Endodermal cell (in vitro differentiated cells): ENCODE measurements at regions not wholly inside any gene's neighbourhood (a gene's known extent, or its start where the extent isn't known, plus 50 kb on each side); places are given as distances from the start of the nearest gene placed in this dataset.

ENCODE experiments used
- DNase-seq: peaks from one replicate; pipeline ENCODE4 v3.0.0-alpha.2; 2017
- H3K27ac ChIP-seq: 2 replicates; pipeline ENCODE4 v1.5.1; 2013; ENCODE audit warnings: mild to moderate bottlenecking, low read depth, low read length, moderate library complexity
- H3K27me3 ChIP-seq: 2 replicates; pipeline ENCODE4 v1.6.1; 2013; ENCODE audit warnings: mild to moderate bottlenecking, low read length, moderate library complexity; ENCODE audit not compliant: insufficient read depth, control insufficient read depth, poor library complexity, severe bottlenecking
- H3K36me3 ChIP-seq: 2 replicates; pipeline ENCODE4 v1.7.0; 2013; ENCODE audit warnings: mild to moderate bottlenecking, low read length, moderate library complexity; ENCODE audit not compliant: control insufficient read depth, insufficient read depth
- H3K4me1 ChIP-seq: one replicate; pipeline ENCODE4 v1.7.0; 2013; ENCODE audit warnings: low read length; ENCODE audit not compliant: control insufficient read depth, insufficient read depth
- H3K4me3 ChIP-seq: 2 replicates; pipeline ENCODE4 v1.5.1; 2013; ENCODE audit warnings: mild to moderate bottlenecking, low read length, moderate library complexity
- H3K9ac ChIP-seq: 2 replicates; pipeline ENCODE4 v1.6.1; 2013; ENCODE audit warnings: mild to moderate bottlenecking, low read length, moderate library complexity; ENCODE audit not compliant: poor library complexity, severe bottlenecking; ENCODE audit errors: extremely low read depth
- H3K9me3 ChIP-seq: 2 replicates; pipeline ENCODE4 v1.6.1; 2013; ENCODE audit warnings: mild to moderate bottlenecking, low read length, moderate library complexity; ENCODE audit not compliant: control insufficient read depth
- H3K27ac Mint-ChIP-seq: 2 replicates; pipeline ENCODE4 v1.8.0; 2020; ENCODE audit warnings: mixed read lengths
- H3K27me3 Mint-ChIP-seq: 2 replicates; pipeline ENCODE4 v1.8.0; 2021; ENCODE audit warnings: mild to moderate bottlenecking, mixed read lengths; ENCODE audit not compliant: insufficient read depth
- H3K36me3 Mint-ChIP-seq: 2 replicates; pipeline ENCODE4 v1.8.0; 2020; ENCODE audit warnings: low read depth, mixed read lengths
- H3K4me1 Mint-ChIP-seq: 2 replicates; pipeline ENCODE4 v1.8.0; 2020; ENCODE audit warnings: mixed read lengths
- H3K4me3 Mint-ChIP-seq: 2 replicates; pipeline ENCODE4 v1.8.0; 2020; ENCODE audit warnings: mild to moderate bottlenecking, moderate library complexity, mixed read lengths
- H3K9me3 Mint-ChIP-seq: 2 replicates; pipeline ENCODE4 v1.8.0; 2020; ENCODE audit warnings: mild to moderate bottlenecking, mixed read lengths
- WGBS, 2 experiments: methylation state at CpG; one replicate each; pipeline versions ENCODE4 v1.1.5 to v1.1.7; 2013; ENCODE audit warnings: missing lambda C conversion rate in 2 of 2, mixed read lengths in 1 of 2; ENCODE audit not compliant: insufficient coverage in 1 of 2, insufficient read length in 1 of 2; 5-methylcytosine and 5-hydroxymethylcytosine counted together
- TF ChIP-seq, protein P1 (sequence below): fragments of 200-600 bp; sonication (generic); conservative IDR thresholded peaks from 2 replicates; pipeline ENCODE4 v1.5.0; 2021; ENCODE audit warnings: antibody characterized with exemption, mild to moderate bottlenecking

DNA sequence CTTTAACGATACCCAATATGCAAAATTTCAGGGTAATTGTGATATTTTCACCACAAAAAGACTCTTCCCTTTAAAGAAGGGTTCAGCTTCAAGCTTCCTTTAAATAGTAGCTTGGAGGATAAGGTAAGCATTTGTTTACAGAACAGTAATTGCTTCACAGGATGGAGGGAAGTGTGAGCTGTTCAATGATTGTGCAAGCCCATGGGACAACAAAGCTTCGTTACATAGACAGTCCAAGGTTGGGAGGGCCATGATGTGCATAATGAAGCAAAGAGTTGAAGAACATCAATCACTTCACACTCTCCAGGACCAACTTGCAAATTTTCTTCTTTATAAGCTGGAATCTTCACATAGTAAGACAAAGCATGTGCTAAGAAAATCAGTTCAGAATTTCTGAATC is 145.0 kb upstream of the ASIC2 start:
- DNase-seq: peak; percentile 10
- no peaks in the 10 kb centered on the region for H3K27me3 Mint-ChIP-seq
- TF ChIP-seq, protein P1, sequence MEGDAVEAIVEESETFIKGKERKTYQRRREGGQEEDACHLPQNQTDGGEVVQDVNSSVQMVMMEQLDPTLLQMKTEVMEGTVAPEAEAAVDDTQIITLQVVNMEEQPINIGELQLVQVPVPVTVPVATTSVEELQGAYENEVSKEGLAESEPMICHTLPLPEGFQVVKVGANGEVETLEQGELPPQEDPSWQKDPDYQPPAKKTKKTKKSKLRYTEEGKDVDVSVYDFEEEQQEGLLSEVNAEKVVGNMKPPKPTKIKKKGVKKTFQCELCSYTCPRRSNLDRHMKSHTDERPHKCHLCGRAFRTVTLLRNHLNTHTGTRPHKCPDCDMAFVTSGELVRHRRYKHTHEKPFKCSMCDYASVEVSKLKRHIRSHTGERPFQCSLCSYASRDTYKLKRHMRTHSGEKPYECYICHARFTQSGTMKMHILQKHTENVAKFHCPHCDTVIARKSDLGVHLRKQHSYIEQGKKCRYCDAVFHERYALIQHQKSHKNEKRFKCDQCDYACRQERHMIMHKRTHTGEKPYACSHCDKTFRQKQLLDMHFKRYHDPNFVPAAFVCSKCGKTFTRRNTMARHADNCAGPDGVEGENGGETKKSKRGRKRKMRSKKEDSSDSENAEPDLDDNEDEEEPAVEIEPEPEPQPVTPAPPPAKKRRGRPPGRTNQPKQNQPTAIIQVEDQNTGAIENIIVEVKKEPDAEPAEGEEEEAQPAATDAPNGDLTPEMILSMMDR: no peak
- Histone ChIP-seq H3K9me3 (peaks cover 10% of the 10 kb centered on the region), H3K4me3 (no peak overlapping the region), H3K27me3 (no peaks in the 10 kb centered on the region), H3K4me1 (peaks cover 10% of the 10 kb centered on the region), H3K9ac (no peak overlapping the region), H3K36me3 (no peaks in the 10 kb centered on the region), H3K27ac (no peak overlapping the region)
- WGBS, 2 experiments: 96 to 100% methylated on average over 1 to 2 of the region's 2 CpGs
- H3K4me1 Mint-ChIP-seq: peaks cover 14% of the 10 kb centered on the region
- peaks cover 19% of the 10 kb centered on the region for H3K9me3 Mint-ChIP-seq
- no peak overlapping the region for H3K27ac Mint-ChIP-seq
- H3K4me3 Mint-ChIP-seq: no peak overlapping the region
- no peaks in the 10 kb centered on the region for H3K36me3 Mint-ChIP-seq

DNA sequence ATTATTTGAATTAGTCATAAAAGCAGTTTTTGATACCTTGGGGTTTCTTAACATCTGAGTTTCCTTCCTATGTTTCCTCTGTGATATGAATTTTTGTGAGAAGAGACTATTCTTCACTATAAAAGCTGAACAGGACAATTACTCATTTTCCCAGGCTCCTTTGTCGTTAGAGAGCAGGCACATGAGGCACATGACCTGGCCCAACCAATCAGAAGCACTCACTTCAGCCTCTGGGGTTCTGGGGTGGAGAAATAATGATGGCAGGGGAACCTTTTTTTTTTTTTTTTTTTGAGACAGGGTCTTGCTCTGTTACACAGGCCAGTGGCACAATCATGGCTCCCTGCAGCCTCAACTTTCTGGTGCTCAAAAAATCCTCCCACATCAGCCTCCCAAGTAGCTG is 145.5 kb upstream of the ASIC2 start:
- H3K9me3 Mint-ChIP-seq: peaks cover 20% of the 10 kb centered on the region
- peaks cover 10% of the 10 kb centered on the region for H3K4me1 ChIP-seq
- H3K36me3 Mint-ChIP-seq: no peaks in the 10 kb centered on the region
- H3K27me3 ChIP-seq: no peaks in the 10 kb centered on the region
- H3K4me3 Mint-ChIP-seq: no peak overlapping the region
- H3K4me3 ChIP-seq: no peak overlapping the region
- peaks cover 14% of the 10 kb centered on the region for H3K4me1 Mint-ChIP-seq
- WGBS, 2 experiments: 91% methylated on average over 1 of the region's 1 CpG; no CpG with 5 or more reads in 1 of the 2 experiments
- TF ChIP-seq, protein P1: no peak
- H3K36me3 ChIP-seq: no peaks in the 10 kb centered on the region
- H3K27ac Mint-ChIP-seq: no peak overlapping the region
- DNase-seq: peak; percentile 13
- H3K27ac ChIP-seq: no peak overlapping the region
- peaks cover 10% of the 10 kb centered on the region for H3K9me3 ChIP-seq
- no peak overlapping the region for H3K9ac ChIP-seq
- H3K27me3 Mint-ChIP-seq: no peaks in the 10 kb centered on the region

DNA sequence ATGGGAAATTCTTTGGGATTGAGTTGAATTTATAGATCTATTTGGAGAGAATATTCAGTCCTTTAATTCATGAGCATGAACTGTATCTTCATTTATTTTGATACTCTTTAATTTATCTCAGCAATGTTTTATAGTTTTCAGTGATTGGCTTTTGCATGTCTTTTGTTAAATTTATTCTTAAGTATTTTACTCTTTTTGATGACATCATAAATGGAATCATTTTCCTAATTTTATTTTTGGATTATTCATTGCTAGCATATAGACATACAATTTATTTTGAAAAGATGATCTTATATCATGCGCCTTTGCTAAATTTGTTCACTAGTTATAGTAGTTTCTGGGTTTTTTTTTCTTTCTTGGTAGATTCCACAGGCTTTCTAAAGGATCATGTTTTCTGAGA is 149.2 kb upstream of the ASIC2 start:
- no peak for DNase-seq
- no peak overlapping the region for H3K27ac ChIP-seq
- no peak overlapping the region for H3K4me3 ChIP-seq
- peaks cover 10% of the 10 kb centered on the region for H3K9me3 ChIP-seq
- TF ChIP-seq, protein P1: no peak
- no peak overlapping the region for H3K27ac Mint-ChIP-seq
- H3K27me3 Mint-ChIP-seq: no peaks in the 10 kb centered on the region
- WGBS, 2 experiments: 100% methylated on average over 1 of the region's 1 CpG; no CpG with 5 or more reads in 1 of the 2 experiments
- no peak overlapping the region for H3K4me3 Mint-ChIP-seq
- H3K36me3 ChIP-seq: no peaks in the 10 kb centered on the region
- H3K4me1 ChIP-seq: no peaks in the 10 kb centered on the region
- H3K27me3 ChIP-seq: no peaks in the 10 kb centered on the region
- peaks cover 17% of the 10 kb centered on the region for H3K9me3 Mint-ChIP-seq
- no peaks in the 10 kb centered on the region for H3K36me3 Mint-ChIP-seq
- H3K9ac ChIP-seq: no peak overlapping the region
- peaks cover 12% of the 10 kb centered on the region for H3K4me1 Mint-ChIP-seq
